GM12874 (cell line): ENCODE measurements at regions not wholly inside any gene's neighbourhood (a gene's known extent, or its start where the extent isn't known, plus 50 kb on each side); places are given as distances from the start of the nearest gene placed in this dataset.

Experiments
- CTCF ChIP-seq: IDR thresholded peaks from 2 replicates; pipeline ENCODE4 v1.5.1; 2011; ENCODE audit warnings: low read depth, mild to moderate bottlenecking, control low read depth, low read length, moderate library complexity; ENCODE audit not compliant: insufficient read depth

GRCh38 chr7:81233208-81233940 is 314.5 kb upstream of the SEMA3C start:
- no peak for TF ChIP-seq CTCF

- no peak for TF ChIP-seq CTCF
Observed at GRCh38 chr7:81232084-81232799, 313.4 kb upstream of the SEMA3C start.

GRCh38 chr7:81231301-81231838 is 312.5 kb upstream of the SEMA3C start:
- no peak for TF ChIP-seq CTCF

- no peak for TF ChIP-seq CTCF
Observed at GRCh38 chr7:81226234-81226633, 307.4 kb upstream of the SEMA3C start.

GRCh38 chr7:81221527-81222217 is 302.8 kb upstream of the SEMA3C start:
- no peak for TF ChIP-seq CTCF

GRCh38 chr7:81218480-81219106 is 299.7 kb upstream of the SEMA3C start:
- no peak for TF ChIP-seq CTCF

GRCh38 chr7:81213394-81213793 is 294.5 kb upstream of the SEMA3C start:
- no peak for TF ChIP-seq CTCF
